Renal pelvis (tissue), 1 donor: ENCODE measurements at regions not wholly inside any gene's neighbourhood (a gene's known extent, or its start where the extent isn't known, plus 50 kb on each side); places are given as distances from the start of the nearest gene placed in this dataset.

Source experiments
- DNase-seq: peaks from one replicate; pipeline ENCODE4 v3.0.0-alpha.2; 2013

DNA sequence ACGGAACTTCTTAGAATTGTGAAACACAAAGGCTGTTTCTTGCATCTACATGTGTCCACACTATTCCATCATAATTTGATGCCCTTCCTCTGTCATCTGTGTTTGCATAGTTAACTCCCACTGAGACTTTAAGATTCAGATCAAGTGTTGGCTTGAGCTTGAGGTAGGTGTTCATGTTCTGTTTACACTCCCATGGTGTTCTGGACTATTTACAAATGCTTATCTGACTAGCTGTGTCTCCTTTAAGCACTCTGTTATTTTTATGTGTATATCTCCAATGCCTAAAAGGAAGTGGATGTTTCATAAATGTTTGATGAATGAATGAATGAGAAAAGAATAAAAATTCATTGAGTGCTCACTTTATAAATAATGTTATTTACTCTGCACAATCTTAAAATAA lies 622.7 kb downstream of the RAB28 start:
- no peak for DNase-seq

DNA sequence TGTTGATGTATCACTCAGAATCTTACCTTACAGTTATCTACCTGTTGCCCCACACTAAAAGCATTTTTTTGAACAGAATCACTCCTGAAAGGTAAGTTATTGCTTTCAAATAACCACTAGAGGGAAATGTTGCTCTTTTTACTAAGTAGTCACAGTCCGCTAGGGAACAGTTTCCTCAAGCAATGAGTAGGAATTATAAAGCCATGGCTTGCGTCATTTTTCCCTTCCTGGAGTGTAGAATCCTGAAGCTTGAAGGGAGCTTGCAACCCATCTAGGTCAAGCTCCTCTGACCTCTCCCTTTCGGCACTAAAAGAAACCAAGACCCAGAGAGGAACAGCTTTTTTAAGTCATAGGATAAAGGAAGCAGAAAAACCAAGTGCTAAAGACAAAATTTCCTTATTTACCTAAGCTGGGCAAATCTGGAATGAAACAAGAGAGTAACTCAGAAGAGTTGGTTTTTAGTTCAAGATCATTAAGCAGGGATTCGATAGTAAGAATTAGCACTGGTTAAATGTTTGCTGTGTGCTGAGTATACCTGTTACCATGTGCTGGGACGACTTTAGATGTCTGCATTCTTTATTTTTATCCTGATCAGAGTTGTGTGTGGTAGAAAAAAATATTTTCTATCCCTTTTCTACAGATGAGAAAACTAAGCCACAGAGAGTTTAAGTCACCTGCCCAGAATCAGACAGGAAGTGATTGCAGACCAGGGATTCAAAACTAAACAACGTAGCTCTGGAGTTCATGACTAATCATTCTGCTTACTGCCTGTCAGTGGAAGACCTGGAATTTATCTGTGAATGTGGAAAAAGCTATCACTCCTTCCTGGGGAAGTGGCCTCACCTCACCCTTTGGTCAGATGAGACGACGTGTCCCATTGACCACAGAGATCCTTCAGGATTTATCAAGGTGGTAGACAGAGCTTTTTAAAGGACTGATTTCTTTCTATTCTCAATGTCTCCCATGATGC lies 631.5 kb downstream of the RAB28 start:
- peak; percentile 70 for DNase-seq

DNA sequence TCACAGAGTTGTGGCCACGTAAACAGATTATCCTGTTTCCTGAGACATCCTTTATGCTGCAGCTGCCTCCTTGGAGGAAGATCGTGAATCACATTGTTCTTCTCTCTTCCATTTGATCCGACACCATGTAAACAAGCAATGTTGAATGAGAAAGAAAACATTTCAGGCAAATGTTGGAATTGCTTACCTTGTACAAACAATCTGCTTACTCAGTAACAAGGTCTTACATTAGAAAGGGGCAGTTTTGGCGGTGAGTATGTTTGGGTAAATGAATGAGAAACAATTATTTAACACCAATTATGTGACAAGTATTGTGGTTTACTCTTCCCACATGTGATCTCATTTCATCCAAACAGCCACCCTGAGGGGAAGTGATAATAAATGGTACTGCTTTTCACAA lies 637.8 kb downstream of the RAB28 start:
- no peak for DNase-seq

DNA sequence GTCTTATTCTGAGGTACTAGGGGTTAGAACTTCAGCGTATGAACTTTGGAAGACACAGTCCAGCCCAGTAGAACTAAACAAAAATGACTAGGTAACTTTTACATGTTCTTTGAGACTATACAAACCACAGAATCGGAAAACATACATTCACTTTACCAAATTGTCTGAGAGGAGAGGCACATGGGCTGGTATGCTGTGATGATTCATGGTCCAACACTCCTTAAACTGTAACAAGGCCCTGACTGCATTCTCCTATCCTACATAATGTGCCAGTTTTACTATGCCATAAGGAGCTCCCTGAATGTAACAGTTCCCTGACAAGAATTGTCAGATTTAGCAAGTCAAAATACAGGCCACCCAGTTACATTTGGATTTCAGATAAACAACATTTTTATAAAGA lies 640.0 kb downstream of the RAB28 start:
- no peak for DNase-seq

DNA sequence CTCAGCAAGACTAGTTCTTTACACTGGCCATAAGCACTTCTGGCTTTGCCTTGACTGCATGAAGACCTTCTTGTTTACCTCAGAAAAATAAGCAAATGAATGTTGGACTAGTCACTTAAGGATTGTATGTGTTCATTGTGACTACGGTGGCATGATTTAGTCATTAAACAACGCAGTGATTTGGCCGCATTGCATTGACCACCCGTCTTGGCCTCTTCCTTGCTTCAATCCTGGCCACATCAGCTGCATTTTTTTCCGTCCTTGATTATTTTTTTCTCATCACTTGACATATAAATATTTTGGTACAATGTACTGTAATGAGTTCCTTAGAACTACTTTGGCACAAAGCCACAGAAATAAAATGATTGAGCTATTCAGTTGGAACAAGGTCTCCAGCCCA lies 656.2 kb downstream of the RAB28 start:
- DNase-seq: no peak

DNA sequence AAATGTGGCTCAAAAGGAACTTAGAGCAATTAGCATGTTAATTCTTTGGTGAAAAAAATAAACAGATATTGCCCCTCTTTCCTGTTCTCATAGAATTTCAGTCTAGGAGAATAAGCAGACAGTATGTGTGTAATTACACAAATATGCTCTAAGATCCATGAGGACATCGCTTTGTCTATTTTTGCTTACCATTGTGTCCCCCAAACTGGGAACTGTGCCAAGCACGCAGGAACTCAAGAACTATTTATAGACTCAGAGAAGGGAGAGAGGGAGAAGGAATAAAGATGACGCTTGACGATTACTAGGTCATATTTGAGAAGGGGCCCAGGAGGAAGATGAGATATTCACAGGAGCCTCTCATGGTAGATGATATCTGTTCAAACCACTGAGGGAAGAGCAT lies 692.6 kb downstream of the RAB28 start:
- no peak for DNase-seq

DNA sequence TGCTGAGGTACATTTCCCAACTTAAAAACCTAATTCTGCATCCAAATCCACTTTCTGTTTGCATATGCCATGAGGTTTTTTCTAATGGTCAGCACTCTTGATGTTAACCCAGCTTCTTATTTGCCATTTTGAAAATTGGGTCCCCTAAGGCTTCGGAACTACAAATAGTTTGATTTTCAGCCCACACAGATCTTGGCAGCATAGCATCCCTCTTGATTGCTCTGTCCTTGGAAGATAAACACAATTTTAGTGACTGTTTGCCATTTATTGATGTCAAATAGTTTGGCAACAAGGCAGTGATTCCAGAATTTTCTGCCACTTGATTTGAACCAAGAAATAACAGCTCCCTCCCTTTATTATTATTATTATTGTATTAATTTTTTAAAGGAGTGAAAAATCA lies 696.9 kb downstream of the RAB28 start:
- no peak for DNase-seq

DNA sequence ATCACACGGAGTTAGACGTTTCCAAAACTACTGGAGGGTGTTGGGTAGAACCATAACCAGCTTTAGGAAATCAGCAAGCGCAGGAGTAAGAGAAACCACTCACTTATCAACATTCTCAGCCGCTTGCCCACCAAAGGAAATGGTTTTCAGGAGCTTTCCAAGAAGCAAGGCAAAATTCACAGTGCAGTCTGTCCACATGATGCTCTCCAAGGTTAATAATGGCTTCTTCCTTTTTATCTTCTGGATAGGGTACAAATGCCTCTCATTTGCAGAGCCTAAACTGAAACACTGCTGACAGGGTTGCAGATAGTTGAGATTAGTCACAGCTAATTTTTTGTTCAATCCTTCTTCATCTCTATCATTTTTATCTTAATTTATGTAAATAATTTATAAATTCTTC lies 705.4 kb downstream of the RAB28 start:
- no peak for DNase-seq

DNA sequence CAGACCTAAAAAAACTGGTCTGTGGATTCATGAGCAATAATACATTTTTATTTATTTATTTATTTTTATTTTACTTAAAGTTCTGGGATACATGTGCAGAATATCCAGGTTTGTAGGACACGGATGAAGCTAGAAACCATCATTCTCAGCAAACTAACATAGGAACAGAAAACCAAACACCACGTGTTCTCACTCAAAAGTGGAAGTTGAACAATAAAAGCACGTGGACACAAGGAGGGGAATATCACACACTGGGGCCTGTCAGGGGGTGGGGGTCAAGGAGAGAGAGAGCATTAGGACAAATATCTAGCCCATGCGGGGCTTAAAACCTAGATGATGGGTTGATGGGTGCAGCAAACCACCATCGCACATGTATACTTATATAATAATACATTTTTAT lies 705.9 kb downstream of the RAB28 start:
- no peak for DNase-seq

DNA sequence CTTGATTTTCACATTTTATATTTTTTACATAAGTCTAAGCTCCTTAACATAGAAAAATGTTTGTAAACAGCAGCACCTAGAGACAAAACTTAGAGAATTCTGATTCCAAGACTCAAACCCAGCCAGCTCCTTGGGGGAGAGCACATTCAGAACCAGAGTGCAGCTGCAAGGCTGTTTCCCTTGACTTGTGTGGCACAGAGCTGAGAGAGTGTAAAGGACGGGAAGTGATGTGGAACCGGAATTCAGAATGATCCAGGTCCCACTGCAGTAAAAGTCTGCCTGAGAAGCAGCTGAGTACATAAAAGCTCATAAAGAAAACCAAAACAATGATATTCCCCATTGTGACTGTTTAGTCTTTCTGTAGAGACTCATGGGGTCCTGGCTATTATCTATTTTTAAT lies 713.8 kb downstream of the RAB28 start:
- DNase-seq: peak; percentile 33

DNA sequence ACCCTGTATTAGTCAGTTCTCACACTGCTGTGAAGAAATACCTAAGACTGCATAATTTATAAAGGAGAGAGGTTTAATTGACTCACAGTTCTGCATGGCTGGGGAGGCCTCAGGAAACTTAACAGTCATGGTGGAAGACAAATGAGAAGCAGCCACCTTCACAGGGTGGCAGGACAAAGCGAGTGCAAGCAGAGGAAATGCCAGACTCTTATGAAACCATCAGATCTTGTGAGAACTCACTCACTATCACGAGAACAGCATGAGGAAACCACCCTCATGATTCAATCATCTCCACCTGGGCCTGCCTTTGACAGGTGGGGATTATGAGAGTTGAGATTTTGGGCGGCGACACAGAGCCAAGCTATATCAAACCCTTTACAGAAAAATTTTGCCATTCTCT lies 722.4 kb downstream of the RAB28 start:
- DNase-seq: no peak

DNA sequence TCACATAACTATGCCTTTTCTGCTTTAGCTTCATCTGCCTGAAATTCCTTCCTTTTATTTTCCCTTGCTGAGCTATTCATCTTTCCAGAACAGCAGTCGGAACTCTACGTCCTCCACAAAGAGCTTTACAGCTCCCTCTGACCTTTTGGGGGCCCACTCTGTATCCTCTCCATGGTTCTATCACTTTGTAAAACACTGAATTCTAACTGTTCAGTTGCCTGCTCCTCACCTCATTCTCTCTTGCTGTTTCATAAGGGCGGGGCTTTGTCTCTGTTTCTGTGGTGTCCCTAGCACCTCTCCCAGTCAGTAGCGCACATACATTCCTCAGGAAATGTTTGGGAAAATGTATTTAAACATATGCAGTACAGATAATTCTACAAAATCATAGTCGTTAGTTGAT lies 737.0 kb downstream of the RAB28 start:
- DNase-seq: no peak

DNA sequence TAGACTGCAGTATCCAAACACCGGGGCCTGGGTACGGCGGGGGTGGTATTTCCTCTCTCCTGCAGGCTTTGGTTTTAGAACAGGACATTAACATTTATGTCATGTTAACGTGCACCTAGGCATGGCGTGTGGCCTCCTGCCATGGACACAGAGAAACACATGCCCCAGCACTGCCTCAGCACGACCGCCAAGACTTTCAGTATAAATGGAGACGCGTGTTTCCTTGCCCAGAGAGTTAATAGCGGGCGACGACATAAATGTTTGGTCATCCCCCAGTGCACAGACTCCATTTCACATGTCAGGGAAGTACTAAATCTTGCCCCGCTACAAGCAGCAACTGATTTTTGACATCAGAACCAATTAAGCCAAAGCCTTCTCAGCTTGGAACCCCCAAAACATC lies 737.9 kb downstream of the RAB28 start:
- peak; percentile 42 for DNase-seq

DNA sequence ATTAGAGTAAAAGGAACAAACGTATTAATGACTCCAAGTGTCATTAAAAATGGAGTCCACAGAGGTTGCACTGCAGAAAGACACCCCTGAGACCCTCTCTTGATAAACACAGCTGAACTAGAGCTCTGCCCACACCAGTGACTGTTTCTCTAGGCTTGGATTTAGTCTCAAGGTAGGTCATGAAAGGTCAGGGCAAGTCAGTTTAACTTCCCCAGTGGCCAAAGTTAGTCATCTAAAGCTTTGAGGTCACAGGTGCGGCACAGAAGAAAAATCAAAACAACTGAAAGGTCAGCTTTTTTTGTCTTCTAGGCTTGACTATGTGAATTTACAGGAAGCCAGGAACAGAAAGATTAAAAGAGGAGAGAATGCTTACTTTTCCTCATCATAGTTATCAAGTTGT lies 749.6 kb downstream of the RAB28 start:
- no peak for DNase-seq

DNA sequence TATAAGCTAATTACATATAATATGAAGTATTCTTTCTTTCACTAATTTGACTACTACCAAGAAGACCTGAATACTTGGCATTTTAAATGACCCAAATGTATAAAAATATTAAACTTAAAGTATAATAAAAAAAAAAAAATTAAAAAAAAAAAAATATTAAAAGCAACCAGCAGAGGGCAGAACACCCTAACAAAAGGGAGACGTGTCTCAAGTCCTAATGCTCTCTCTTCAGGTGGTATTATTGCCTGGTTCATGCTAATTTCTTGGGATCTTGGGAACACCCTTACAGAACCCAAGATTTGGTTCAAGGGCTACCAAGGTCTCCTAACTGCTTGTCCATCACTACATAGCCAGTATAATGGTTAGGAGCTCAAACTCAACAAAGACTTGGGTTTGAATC lies 754.8 kb downstream of the RAB28 start:
- DNase-seq: no peak

DNA sequence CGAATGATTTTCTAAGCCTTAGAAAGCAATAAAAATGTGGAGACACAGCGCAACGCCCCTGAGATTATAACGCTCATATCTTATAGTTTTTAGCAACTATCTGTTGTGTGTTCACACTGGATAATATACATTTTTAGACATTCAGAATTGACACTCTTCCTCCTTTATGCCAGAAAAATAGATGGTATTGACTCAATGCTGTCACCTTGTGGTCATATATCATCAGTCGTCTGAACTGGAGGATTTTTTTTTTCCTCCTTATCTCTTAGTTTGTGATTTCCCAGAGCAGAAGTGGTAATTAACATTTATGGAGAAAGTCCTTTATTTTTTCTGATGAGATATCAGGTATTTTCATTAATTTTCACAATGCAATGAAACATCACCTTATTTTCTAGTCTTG lies 759.6 kb downstream of the RAB28 start:
- DNase-seq: no peak

DNA sequence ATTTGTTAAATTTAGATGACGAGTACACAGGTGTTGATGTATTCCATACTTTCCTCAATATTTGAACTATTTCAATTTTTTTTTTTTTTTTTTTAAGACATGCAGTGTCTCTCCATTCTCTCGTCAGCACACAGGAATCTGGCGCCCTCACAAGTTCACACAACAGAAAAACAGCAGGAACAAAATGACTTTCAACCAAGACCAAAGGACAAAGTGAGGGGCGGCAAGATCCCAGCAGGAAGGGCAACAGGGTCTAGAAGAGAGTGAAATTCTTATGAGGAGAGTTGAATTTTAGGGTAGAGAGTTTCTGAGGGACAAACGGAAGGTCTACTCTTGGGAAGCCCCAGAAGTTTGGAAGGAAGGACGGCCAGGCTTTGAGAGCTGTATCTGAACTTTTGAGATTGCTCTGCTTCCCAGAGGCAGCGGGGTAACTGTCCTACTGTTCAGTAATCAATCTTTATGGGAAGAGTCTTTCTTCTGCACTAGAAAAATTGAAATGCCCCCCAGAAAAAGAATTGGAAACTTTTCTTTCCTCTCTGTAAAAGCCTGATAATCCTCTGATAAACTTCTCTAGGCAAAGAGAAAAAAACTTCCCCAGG lies 760.2 kb downstream of the RAB28 start:
- no peak for DNase-seq

DNA sequence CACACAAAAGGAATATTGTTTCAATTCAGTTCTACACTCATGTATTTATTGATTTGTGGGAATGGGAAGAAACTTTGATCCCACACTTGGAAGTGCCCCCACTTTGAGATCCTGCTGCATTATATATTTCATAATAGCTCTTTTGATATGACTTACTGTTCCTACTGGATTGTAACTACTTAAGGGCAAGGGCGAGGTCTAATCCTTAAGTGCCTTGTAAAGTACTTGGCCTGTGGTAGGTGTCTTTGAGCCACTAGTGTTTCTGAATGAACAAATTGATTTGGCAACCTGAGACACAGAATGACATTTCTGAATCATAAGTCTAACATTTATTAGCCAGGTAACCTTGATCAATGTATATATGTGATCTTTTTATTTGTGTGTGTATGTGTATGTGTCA lies 767.2 kb downstream of the RAB28 start:
- DNase-seq: no peak

DNA sequence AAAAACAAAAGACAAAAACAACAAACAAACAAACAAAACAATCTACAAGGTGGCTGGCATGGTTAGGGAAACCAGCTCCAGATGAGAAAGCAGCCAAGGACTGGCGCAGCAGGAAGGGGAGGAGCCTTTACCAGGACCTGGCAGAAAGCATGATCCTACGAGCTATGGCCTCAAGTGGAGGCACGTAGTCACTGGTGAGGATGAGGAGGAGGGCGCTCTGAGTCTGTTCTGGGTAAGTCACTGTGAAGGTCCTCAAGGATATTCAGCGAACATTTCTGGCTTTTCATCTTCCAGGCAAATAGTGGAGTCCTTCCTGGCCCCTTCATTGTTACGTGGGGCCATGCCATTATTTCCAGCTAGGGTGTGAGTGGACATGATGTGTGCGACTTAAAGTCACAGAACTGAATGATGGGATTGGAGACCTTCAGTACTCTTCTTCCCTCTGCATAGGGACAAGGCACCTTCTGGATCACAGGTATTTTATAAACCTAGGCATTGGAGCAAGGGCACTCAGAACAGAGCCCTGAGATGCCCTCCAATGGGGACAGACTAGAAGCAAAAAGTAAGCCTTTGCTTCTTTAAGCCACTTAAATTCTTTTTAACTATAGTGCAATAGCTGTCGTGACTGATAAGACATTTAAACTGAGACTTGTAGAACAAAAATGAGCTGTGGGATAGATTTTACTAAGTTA lies 771.3 kb downstream of the RAB28 start:
- no peak for DNase-seq

DNA sequence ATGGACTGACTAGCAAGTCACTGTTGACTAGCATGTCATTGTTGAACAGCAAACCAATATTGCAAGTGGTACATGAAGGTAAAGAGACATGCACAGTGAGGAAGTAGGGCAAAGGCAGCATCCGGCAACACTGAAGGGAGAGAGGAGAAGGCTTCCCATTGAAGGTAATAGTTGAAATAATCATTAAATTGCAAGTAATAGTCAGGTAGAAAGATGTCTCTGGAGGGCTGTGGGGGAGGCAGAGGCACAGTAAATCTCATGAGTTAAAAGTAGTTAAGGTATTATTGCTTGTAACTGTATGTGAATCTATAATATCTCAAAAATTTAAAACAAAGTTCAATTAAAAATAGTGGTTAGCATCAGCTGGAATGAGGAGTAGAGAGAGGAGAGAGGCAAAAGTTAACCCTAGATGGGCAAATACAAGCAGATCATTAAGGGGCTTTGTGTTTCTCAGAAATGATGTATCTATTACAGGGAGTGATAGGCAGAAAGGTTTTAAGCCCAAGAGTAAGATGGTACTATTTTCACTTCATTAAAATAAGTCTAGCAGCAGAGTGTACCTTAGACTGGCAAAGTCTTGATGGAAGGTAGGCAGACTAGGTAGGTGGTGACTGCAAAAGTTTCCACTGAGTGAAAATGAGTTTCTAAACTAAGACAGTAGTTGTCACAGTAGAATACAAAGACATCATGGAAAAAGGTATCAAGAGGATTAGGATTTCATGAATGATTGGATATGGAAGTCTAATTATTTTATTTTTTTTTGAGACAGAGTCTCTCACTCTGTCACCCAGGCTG lies 776.6 kb downstream of the RAB28 start:
- no peak for DNase-seq

DNA sequence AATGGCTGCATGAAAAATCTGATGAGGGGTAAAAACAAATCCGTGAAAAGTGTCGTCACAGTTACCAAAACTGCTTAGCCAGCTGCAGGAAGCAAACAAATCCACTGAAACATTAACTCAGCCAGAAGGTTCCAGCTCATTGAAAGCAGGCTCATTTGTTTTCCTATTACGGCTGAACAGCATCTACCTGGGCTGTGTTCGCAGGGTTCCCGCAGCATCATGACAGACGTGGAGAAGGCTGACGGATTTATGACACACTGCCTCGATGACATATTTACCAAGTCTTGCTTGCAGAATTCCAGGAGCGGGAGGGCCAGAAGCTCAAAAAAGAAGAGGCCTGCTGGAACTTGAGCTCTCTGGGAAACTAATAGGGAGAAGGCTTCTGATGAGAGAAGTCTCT lies 781.1 kb downstream of the RAB28 start:
- peak; percentile 53 for DNase-seq

DNA sequence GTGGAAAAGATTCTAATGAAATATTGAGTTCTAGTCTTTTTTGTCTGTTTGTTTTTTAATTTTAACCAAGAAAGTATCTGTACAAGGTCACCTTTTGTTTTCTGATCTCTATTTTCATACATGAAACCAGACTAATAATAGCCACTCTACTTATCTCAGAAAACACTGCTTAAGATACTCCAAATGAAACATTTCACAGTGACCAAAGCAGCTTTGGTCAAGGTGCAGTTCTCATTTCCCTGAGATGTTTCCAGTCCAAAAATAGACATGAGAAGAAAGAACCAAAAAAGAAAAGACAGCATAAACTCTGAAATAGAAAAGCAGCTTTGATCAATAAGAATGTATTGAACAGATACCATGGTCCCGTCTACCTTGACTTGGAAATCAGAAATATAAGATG lies 782.8 kb downstream of the RAB28 start:
- DNase-seq: no peak
